ENCODE measurements at regions not wholly inside any gene's neighbourhood (a gene's known extent, or its start where the extent isn't known, plus 50 kb on each side); places are given as distances from the start of the nearest gene placed in this dataset.
"Not testable (repeated sequence)": the region's sequence is repeated elsewhere in the genome, so short reads cannot be mapped to it uniquely, and the experiment has no call there.

- DNase-seq: no peak
These were observed 113.4 kb upstream of the EEPD1 start for GRCh38 chr7:36039671-36040070.

- DNase-seq: no peak
These were observed 112.4 kb upstream of the EEPD1 start for GRCh38 chr7:36040679-36041078.

GRCh38 chr7:36044101-36044892 is 108.8 kb upstream of the EEPD1 start:
- no peak for DNase-seq

GRCh38 chr7:36045326-36045725 is 107.7 kb upstream of the EEPD1 start:
- no peak for DNase-seq

GRCh38 chr7:36045830-36046341 is 107.2 kb upstream of the EEPD1 start:
- DNase-seq: no peak

GRCh38 chr7:36047091-36047658 is 105.9 kb upstream of the EEPD1 start:
- DNase-seq: no peak

- no peak for DNase-seq
These were observed 104.7 kb upstream of the EEPD1 start for GRCh38 chr7:36048141-36048901.

GRCh38 chr7:36048902-36049240 is 104.2 kb upstream of the EEPD1 start:
- DNase-seq: no peak

GRCh38 chr7:36051501-36051900 is 101.6 kb upstream of the EEPD1 start:
- no peak for DNase-seq

GRCh38 chr7:36053589-36053988 is 99.5 kb upstream of the EEPD1 start:
- no peak for DNase-seq

- DNase-seq: no peak
These were observed 98.4 kb upstream of the EEPD1 start for GRCh38 chr7:36054637-36055036.

- no peak for DNase-seq
These were observed 97.8 kb upstream of the EEPD1 start for GRCh38 chr7:36055207-36055606.

GRCh38 chr7:36057323-36057722 is 95.7 kb upstream of the EEPD1 start:
- no peak for DNase-seq

GRCh38 chr7:36058020-36058592 is 94.9 kb upstream of the EEPD1 start:
- no peak for DNase-seq

GRCh38 chr7:36060388-36060787 is 92.7 kb upstream of the EEPD1 start:
- DNase-seq: not testable (repeated sequence)

GRCh38 chr7:36062154-36062815 is 90.8 kb upstream of the EEPD1 start:
- DNase-seq: no peak

GRCh38 chr7:36064676-36065075 is 88.4 kb upstream of the EEPD1 start:
- DNase-seq: no peak

GRCh38 chr7:36065563-36066342 is 87.3 kb upstream of the EEPD1 start:
- DNase-seq: not testable (repeated sequence)

- no peak for DNase-seq
These were observed 86.8 kb upstream of the EEPD1 start for GRCh38 chr7:36066343-36066664.

GRCh38 chr7:36070230-36070629 is 82.8 kb upstream of the EEPD1 start:
- no peak for DNase-seq

- no peak for DNase-seq
These were observed 81.4 kb upstream of the EEPD1 start for GRCh38 chr7:36071605-36072004.

GRCh38 chr7:36072620-36073019 is 80.4 kb upstream of the EEPD1 start:
- no peak for DNase-seq

Data from SHP77 treated with DMSO at 0.1 percent for 48 hours (cell line).